Fibroblast of the aortic adventitia (primary cell): ENCODE measurements at regions not wholly inside any gene's neighbourhood (a gene's known extent, or its start where the extent isn't known, plus 50 kb on each side); places are given as distances from the start of the nearest gene placed in this dataset. TPM values are rescaled to one million over a fixed set of nuclear protein-coding genes. Genes with fewer than 3 reads are reported as not detected.

Source experiments
- DNase-seq: peaks from one replicate; pipeline ENCODE4 v3.0.0-alpha.2; 2010; ENCODE audit warnings: low read depth
- H3K4me3 ChIP-seq: 2 replicates; pipeline ENCODE4 v1.5.1; 2011; ENCODE audit warnings: low read depth, mild to moderate bottlenecking, control low read depth, low read length, moderate library complexity
- small RNA-seq: library from RNA; depleted of rRNA; stranded (forward); fragments of <200 nt; gene quantifications from one replicate; pipeline ENCODE3, GENCODE V24; 2012
- TF ChIP-seq, protein P1 (sequence below): IDR thresholded peaks from 2 replicates; pipeline ENCODE4 v1.5.1; 2011; ENCODE audit warnings: mild to moderate bottlenecking, low read length, control low read depth, inconsistent platforms; ENCODE audit not compliant: insufficient read depth

DNA sequence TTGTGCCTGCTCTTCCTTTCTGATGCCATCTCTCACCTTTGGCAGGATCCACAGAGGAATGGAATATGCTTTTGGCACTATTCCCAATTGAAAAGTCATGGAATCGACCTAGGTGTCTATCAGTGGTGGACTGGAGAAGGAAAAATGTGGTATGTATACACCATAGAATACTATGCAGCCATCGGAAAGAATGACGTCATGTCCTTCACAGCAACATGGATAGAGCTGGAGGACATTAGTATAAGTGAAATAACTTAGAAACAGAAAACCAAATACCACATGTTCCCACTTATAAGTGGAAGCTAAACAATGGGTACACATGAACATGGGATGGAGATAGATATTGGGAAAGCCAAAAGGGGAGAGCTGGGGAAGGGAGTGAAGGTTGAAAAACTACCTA lies 58.3 kb upstream of the SMIM31 start:
- no peak overlapping the region for H3K4me3 ChIP-seq
- DNase-seq: no peak
- TF ChIP-seq, protein P1, sequence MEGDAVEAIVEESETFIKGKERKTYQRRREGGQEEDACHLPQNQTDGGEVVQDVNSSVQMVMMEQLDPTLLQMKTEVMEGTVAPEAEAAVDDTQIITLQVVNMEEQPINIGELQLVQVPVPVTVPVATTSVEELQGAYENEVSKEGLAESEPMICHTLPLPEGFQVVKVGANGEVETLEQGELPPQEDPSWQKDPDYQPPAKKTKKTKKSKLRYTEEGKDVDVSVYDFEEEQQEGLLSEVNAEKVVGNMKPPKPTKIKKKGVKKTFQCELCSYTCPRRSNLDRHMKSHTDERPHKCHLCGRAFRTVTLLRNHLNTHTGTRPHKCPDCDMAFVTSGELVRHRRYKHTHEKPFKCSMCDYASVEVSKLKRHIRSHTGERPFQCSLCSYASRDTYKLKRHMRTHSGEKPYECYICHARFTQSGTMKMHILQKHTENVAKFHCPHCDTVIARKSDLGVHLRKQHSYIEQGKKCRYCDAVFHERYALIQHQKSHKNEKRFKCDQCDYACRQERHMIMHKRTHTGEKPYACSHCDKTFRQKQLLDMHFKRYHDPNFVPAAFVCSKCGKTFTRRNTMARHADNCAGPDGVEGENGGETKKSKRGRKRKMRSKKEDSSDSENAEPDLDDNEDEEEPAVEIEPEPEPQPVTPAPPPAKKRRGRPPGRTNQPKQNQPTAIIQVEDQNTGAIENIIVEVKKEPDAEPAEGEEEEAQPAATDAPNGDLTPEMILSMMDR: no peak

DNA sequence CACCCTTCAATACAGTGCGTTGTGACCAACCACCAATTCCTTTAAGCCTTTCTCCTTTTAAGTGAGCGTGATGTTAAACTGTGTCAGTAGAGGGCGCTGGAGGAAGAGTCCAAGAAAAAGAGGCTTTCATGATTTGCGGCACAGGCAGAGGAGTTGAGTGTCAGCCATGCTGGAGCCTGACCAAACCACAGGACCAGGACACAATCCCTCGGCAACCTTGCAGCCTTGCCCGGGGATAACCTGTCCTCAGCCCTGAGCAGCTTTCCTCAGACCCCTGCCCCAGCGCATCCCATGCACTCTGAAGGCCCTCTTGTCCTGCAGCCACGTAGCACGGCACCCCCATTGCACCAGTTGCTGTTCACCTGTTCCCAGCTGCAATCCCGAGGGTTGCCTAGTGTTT lies 53.5 kb upstream of the SMIM31 start:
- TF ChIP-seq, protein P1: no peak
- H3K4me3 ChIP-seq: no peak overlapping the region
- no peak for DNase-seq

DNA sequence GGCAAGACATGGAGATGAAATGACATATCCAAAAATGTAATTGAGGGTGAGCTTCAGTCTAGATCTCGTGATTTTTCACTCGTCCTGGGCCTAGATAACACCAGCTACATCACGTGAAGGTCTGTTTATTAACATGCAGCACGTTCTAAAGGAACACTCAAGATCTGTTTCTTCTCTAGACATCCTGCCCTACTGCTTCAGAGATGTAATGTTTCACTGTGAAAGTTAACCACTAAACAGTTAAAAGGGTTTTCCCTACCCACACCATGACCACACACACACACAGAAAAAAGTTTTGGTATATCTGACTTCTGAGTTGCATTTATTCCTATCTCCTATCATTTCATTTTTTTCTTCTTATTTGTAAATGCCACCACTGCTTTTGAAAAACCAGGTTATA lies 52.3 kb upstream of the SMIM31 start:
- DNase-seq: no peak
- TF ChIP-seq, protein P1: no peak
- H3K4me3 ChIP-seq: no peak overlapping the region

Small RNA genes lying in the stretch of these regions (small RNA-seq; reads per million reads assigned to genes)
- not detected for gene AC074198.2
- not detected for gene RNU6-284P
